Mesothelial cell of epicardium (in vitro differentiated cells): ENCODE measurements at regions not wholly inside any gene's neighbourhood (a gene's known extent, or its start where the extent isn't known, plus 50 kb on each side); places are given as distances from the start of the nearest gene placed in this dataset.

Source experiments
- DNase-seq, 2 experiments: peaks; one replicate each; pipeline ENCODE4 v3.0.0; 2021; ENCODE audit warnings: low spot score in 2 of 2; ENCODE audit not compliant: unreplicated experiment in 2 of 2
- H3K27ac Mint-ChIP-seq: 2 replicates; pipeline ENCODE4 v1.8.0; 2021; ENCODE audit warnings: mixed read lengths
- H3K27me3 Mint-ChIP-seq: 2 replicates; pipeline ENCODE4 v1.8.0; 2021; ENCODE audit warnings: low read depth, mixed read lengths
- H3K36me3 Mint-ChIP-seq: 2 replicates; pipeline ENCODE4 v1.8.0; 2021; ENCODE audit warnings: mixed read lengths
- H3K4me1 Mint-ChIP-seq: 2 replicates; pipeline ENCODE4 v1.8.0; 2021; ENCODE audit warnings: mixed read lengths
- H3K4me3 Mint-ChIP-seq: 2 replicates; pipeline ENCODE4 v1.8.0; 2021; ENCODE audit warnings: mild to moderate bottlenecking, moderate library complexity, mixed read lengths
- H3K9me3 Mint-ChIP-seq: 2 replicates; pipeline ENCODE4 v1.8.0; 2021; ENCODE audit warnings: mixed read lengths
- CTCF ChIP-seq: fragments of 200-600 bp; sonication (generic); IDR thresholded peaks from one replicate; pipeline ENCODE4 v1.5.0; 2021; ENCODE audit warnings: antibody characterized with exemption; ENCODE audit not compliant: unreplicated experiment

GRCh38 chr11:71352226-71352625, 96.0 kb downstream of the DHCR7 start:
- Mint-ChIP-seq H3K36me3 (no peaks in the 10 kb centered on the region), H3K4me1 (no peaks in the 10 kb centered on the region), H3K9me3 (no peaks in the 10 kb centered on the region), H3K27me3 (peaks cover 48% of the 10 kb centered on the region), H3K4me3 (no peak overlapping the region), H3K27ac (no peak overlapping the region)
- DNase-seq: no peak
- TF ChIP-seq CTCF: no peak

GRCh38 chr11:71349627-71350026, 97.2 kb upstream of the SHANK2 start:
- TF ChIP-seq CTCF: no peak
- H3K27ac Mint-ChIP-seq: no peak overlapping the region
- no peaks in the 10 kb centered on the region for H3K4me1 Mint-ChIP-seq
- H3K9me3 Mint-ChIP-seq: no peaks in the 10 kb centered on the region
- H3K27me3 Mint-ChIP-seq: peaks cover 40% of the 10 kb centered on the region
- no peak for DNase-seq
- no peak overlapping the region for H3K4me3 Mint-ChIP-seq
- H3K36me3 Mint-ChIP-seq: no peaks in the 10 kb centered on the region

- Mint-ChIP-seq H3K27me3 (peaks cover 23% of the 10 kb centered on the region), H3K36me3 (no peaks in the 10 kb centered on the region), H3K4me3 (no peak overlapping the region), H3K4me1 (peaks cover 7% of the 10 kb centered on the region), H3K9me3 (no peaks in the 10 kb centered on the region), H3K27ac (no peak overlapping the region)
- no peak for DNase-seq
- no peak for TF ChIP-seq CTCF
These were observed 91.5 kb upstream of the SHANK2 start for GRCh38 chr11:71343828-71344400.

- no peak for DNase-seq
- Mint-ChIP-seq H3K27me3 (peaks cover 17% of the 10 kb centered on the region), H3K9me3 (no peaks in the 10 kb centered on the region), H3K4me1 (peaks cover 11% of the 10 kb centered on the region), H3K27ac (no peak overlapping the region), H3K36me3 (no peaks in the 10 kb centered on the region), H3K4me3 (no peak overlapping the region)
- TF ChIP-seq CTCF: peak; percentile 38
These were observed 90.8 kb upstream of the SHANK2 start for GRCh38 chr11:71342951-71343827.

- H3K9me3 Mint-ChIP-seq: no peaks in the 10 kb centered on the region
- H3K27me3 Mint-ChIP-seq: peaks cover 9% of the 10 kb centered on the region
- no peak overlapping the region for H3K4me3 Mint-ChIP-seq
- H3K4me1 Mint-ChIP-seq: peaks cover 11% of the 10 kb centered on the region
- no peak overlapping the region for H3K27ac Mint-ChIP-seq
- TF ChIP-seq CTCF: no peak
- H3K36me3 Mint-ChIP-seq: no peaks in the 10 kb centered on the region
- no peak for DNase-seq
These were observed 89.7 kb upstream of the SHANK2 start for GRCh38 chr11:71342116-71342515.
